ENCODE measurements at regions not wholly inside any gene's neighbourhood (a gene's known extent, or its start where the extent isn't known, plus 50 kb on each side); places are given as distances from the start of the nearest gene placed in this dataset.

GRCh38 chr14:98446508-98446907 lies 825.5 kb downstream of the BCL11B start:
- TF ChIP-seq CTCF (IDR thresholded peaks at IDR 0.05; ENCODE audit: control insufficient read depth, insufficient read depth, low read depth, low read length, missing control alignments), result no peak
- DNase-seq (ENCODE audit: low read depth), result no peak
- no peak overlapping the region for H3K4me3 ChIP-seq (ENCODE audit: control insufficient read depth, low read depth, low read length)

GRCh38 chr14:98456231-98456630 lies 815.8 kb downstream of the BCL11B start:
- H3K4me3 ChIP-seq (ENCODE audit: control insufficient read depth, low read depth, low read length), result no peak overlapping the region
- no peak for DNase-seq (ENCODE audit: low read depth)
- no peak for TF ChIP-seq CTCF (IDR thresholded peaks at IDR 0.05; ENCODE audit: control insufficient read depth, insufficient read depth, low read depth, low read length, missing control alignments)

- no peak for TF ChIP-seq CTCF (IDR thresholded peaks at IDR 0.05; ENCODE audit: control insufficient read depth, insufficient read depth, low read depth, low read length, missing control alignments)
- DNase-seq (ENCODE audit: low read depth), result no peak
- H3K4me3 ChIP-seq (ENCODE audit: control insufficient read depth, low read depth, low read length), result no peak overlapping the region
Measured at GRCh38 chr14:98458702-98459101, 813.3 kb downstream of the BCL11B start.

- no peak overlapping the region for H3K4me3 ChIP-seq (ENCODE audit: control insufficient read depth, low read depth, low read length)
- no peak for TF ChIP-seq CTCF (IDR thresholded peaks at IDR 0.05; ENCODE audit: control insufficient read depth, insufficient read depth, low read depth, low read length, missing control alignments)
- no peak for DNase-seq (ENCODE audit: low read depth)
Measured at GRCh38 chr14:98462908-98463307, 809.1 kb downstream of the BCL11B start.

GRCh38 chr14:98466807-98467206 lies 805.2 kb downstream of the BCL11B start:
- H3K4me3 ChIP-seq (ENCODE audit: control insufficient read depth, low read depth, low read length), result no peak overlapping the region
- no peak for TF ChIP-seq CTCF (IDR thresholded peaks at IDR 0.05; ENCODE audit: control insufficient read depth, insufficient read depth, low read depth, low read length, missing control alignments)
- no peak for DNase-seq (ENCODE audit: low read depth)

GRCh38 chr14:98470663-98471062 lies 801.3 kb downstream of the BCL11B start:
- no peak overlapping the region for H3K4me3 ChIP-seq (ENCODE audit: control insufficient read depth, low read depth, low read length)
- TF ChIP-seq CTCF (IDR thresholded peaks at IDR 0.05; ENCODE audit: control insufficient read depth, insufficient read depth, low read depth, low read length, missing control alignments), result no peak
- no peak for DNase-seq (ENCODE audit: low read depth)

- no peak for DNase-seq (ENCODE audit: low read depth)
- no peak overlapping the region for H3K4me3 ChIP-seq (ENCODE audit: control insufficient read depth, low read depth, low read length)
- no peak for TF ChIP-seq CTCF (IDR thresholded peaks at IDR 0.05; ENCODE audit: control insufficient read depth, insufficient read depth, low read depth, low read length, missing control alignments)
Measured at GRCh38 chr14:98474900-98475299, 797.1 kb downstream of the BCL11B start.

Data from AG09309 (cell line).